Esophagus muscularis mucosa (tissue), 4 donors: ENCODE measurements at regions not wholly inside any gene's neighbourhood (a gene's known extent, or its start where the extent isn't known, plus 50 kb on each side); places are given as distances from the start of the nearest gene placed in this dataset.

Experiments
- DNase-seq: peaks from one replicate; pipeline ENCODE4 v3.0.0-alpha.2; 2017; ENCODE audit errors: extremely low spot score
- H3K27ac ChIP-seq, 4 donors: fragments of 200-600 bp; sonication (generic); replicated peaks in 1 of 4; 1 replicate in 3 of 4; 2 replicates in 1 of 4; pipeline ENCODE4 v1.5.1; 2016 to 2019; ENCODE audit warnings: mild to moderate bottlenecking in 1 of 4
- H3K27me3 ChIP-seq, 4 donors: fragments of 200-600 bp; sonication (generic); one replicate each; pipeline versions ENCODE4 v1.5.1 to v1.6.0; 2016 to 2019
- H3K36me3 ChIP-seq, 4 donors: fragments of 200-600 bp; sonication (generic); one replicate each; pipeline ENCODE4 v1.5.1; 2016 to 2019
- H3K4me1 ChIP-seq, 4 donors: fragments of 200-600 bp; sonication (generic); one replicate each; pipeline ENCODE4 v1.5.1; 2016 to 2019
- H3K4me3 ChIP-seq, 4 donors: fragments of 200-600 bp; sonication (generic); 1 replicate in 2 of 4; 2 replicates in 2 of 4; pipeline ENCODE4 v1.5.1; 2016 to 2019; ENCODE audit warnings: mild to moderate bottlenecking in 4 of 4, moderate library complexity in 1 of 4
- H3K9me3 ChIP-seq, 4 donors: fragments of 200-600 bp; sonication (generic); 1 replicate in 3 of 4; 2 replicates in 1 of 4; pipeline ENCODE4 v1.5.1; 2016 to 2019
- CTCF ChIP-seq, 3 experiments: fragments of 200-600 bp in 2 of 3; fragments of 450-650 bp in 1 of 3; sonication (generic) in 2 of 3; IDR thresholded peaks; one replicate each; pipeline ENCODE4 v1.5.1; 2017 to 2019; ENCODE audit warnings: antibody characterized with exemption in 3 of 3, mild to moderate bottlenecking in 2 of 3, moderate library complexity in 1 of 3
- EP300 ChIP-seq: sonication (generic); formaldehyde crosslinking; IDR thresholded peaks from one replicate; pipeline ENCODE4 v1.6.1; 2017; ENCODE audit warnings: antibody characterized with exemption
- POLR2A ChIP-seq: fragments of 450-650 bp; IDR thresholded peaks from one replicate; pipeline ENCODE4 v1.6.1; 2017; ENCODE audit warnings: antibody characterized with exemption, moderate library complexity, mild to moderate bottlenecking, low read depth
- POLR2AphosphoS5 ChIP-seq, 2 donors: sonication (generic); formaldehyde crosslinking; IDR thresholded peaks; one replicate each; pipeline ENCODE4 v1.6.1; 2017; ENCODE audit warnings: antibody characterized with exemption in 2 of 2
- WGBS: methylation state at CpG from one replicate; pipeline ENCODE4 v1.1.5; 2018; 5-methylcytosine and 5-hydroxymethylcytosine counted together
- intact Hi-C: fragments of 100-400 bp; cut with DNase I; formaldehyde crosslinking; loops from one replicate; pipeline ENCODE4 v1.15.1; 2023

GRCh38 chr10:10844251-10844650, 173.4 kb upstream of the CELF2 start:
- DNase-seq: no peak
- peaks cover 0 to 18% (median 3%) of the 10 kb centered on the region in 4 donors for H3K9me3 ChIP-seq
- intact Hi-C loops: no loop called here
- H3K4me3 ChIP-seq: no peak overlapping the region
- no peaks in the 10 kb centered on the region for H3K27me3 ChIP-seq
- WGBS: 94% methylated on average over 1 of the region's 1 CpG
- peaks cover 0 to 20% (median 11%) of the 10 kb centered on the region in 4 donors for H3K4me1 ChIP-seq
- TF ChIP-seq EP300 (no peak), POLR2A (no peak), POLR2AphosphoS5 (IDR thresholded peaks at IDR 0.05) (no peak), CTCF (IDR thresholded peaks at IDR 0.05) (no peak)
- H3K36me3 ChIP-seq: no peaks in the 10 kb centered on the region
- H3K27ac ChIP-seq: no peak overlapping the region

GRCh38 chr10:10845185-10845584, 172.5 kb upstream of the CELF2 start:
- TF ChIP-seq POLR2A (no peak), EP300 (no peak), POLR2AphosphoS5 (IDR thresholded peaks at IDR 0.05) (no peak), CTCF (IDR thresholded peaks at IDR 0.05) (no peak)
- Histone ChIP-seq H3K36me3 (no peaks in the 10 kb centered on the region), H3K4me3 (no peak overlapping the region), H3K27ac (no peak overlapping the region), H3K9me3 (peaks cover 0 to 8% (median 0%) of the 10 kb centered on the region in 4 donors), H3K4me1 (peaks cover 0 to 20% (median 11%) of the 10 kb centered on the region in 4 donors), H3K27me3 (no peaks in the 10 kb centered on the region)
- intact Hi-C loops: no loop called here
- WGBS: 33% methylated on average over 2 of the region's 2 CpGs
- no peak for DNase-seq

GRCh38 chr10:10845826-10846503, 171.7 kb upstream of the CELF2 start:
- Histone ChIP-seq H3K27me3 (no peaks in the 10 kb centered on the region), H3K4me3 (no peak overlapping the region), H3K36me3 (no peaks in the 10 kb centered on the region), H3K27ac (no peak overlapping the region), H3K4me1 (peaks cover 4 to 25% (median 14%) of the 10 kb centered on the region in 4 donors), H3K9me3 (peaks cover 0 to under 1% (median 0%) of the 10 kb centered on the region in 4 donors)
- WGBS: 84% methylated on average over 11 of the region's 11 CpGs
- no peak for DNase-seq
- TF ChIP-seq POLR2A: no peak
- no peak for TF ChIP-seq CTCF (IDR thresholded peaks at IDR 0.05)
- intact Hi-C loops: no loop called here

GRCh38 chr10:10846504-10846900, 171.2 kb upstream of the CELF2 start:
- Histone ChIP-seq H3K9me3 (no peaks in the 10 kb centered on the region), H3K4me1 (peaks cover 4 to 31% (median 18%) of the 10 kb centered on the region in 4 donors), H3K27ac (no peak overlapping the region), H3K36me3 (no peaks in the 10 kb centered on the region), H3K4me3 (no peak overlapping the region), H3K27me3 (no peaks in the 10 kb centered on the region)
- intact Hi-C loops: no loop called here
- TF ChIP-seq EP300 (no peak), CTCF (IDR thresholded peaks at IDR 0.05) (no peak), POLR2A (no peak), POLR2AphosphoS5 (IDR thresholded peaks at IDR 0.05) (no peak)
- DNase-seq: no peak
- 88% methylated on average over 3 of the region's 3 CpGs for WGBS

- WGBS: 77% methylated on average over 5 of the region's 5 CpGs
- H3K4me3 ChIP-seq: no peak overlapping the region
- TF ChIP-seq POLR2A (no peak), POLR2AphosphoS5 (IDR thresholded peaks at IDR 0.05) (no peak), CTCF (IDR thresholded peaks at IDR 0.05) (no peak), EP300 (no peak)
- H3K27me3 ChIP-seq: no peaks in the 10 kb centered on the region
- H3K9me3 ChIP-seq: no peaks in the 10 kb centered on the region
- intact Hi-C loops: no loop called here
- H3K36me3 ChIP-seq: no peaks in the 10 kb centered on the region
- H3K4me1 ChIP-seq: peaks cover 4 to 38% (median 18%) of the 10 kb centered on the region in 4 donors
- DNase-seq: no peak
- no peak overlapping the region for H3K27ac ChIP-seq
Observed at GRCh38 chr10:10847387-10847786, 170.3 kb upstream of the CELF2 start.
